ENCODE measurements at regions not wholly inside any gene's neighbourhood (a gene's known extent, or its start where the extent isn't known, plus 50 kb on each side); places are given as distances from the start of the nearest gene placed in this dataset.
"Not testable (repeated sequence)": the region's sequence is repeated elsewhere in the genome, so short reads cannot be mapped to it uniquely, and the experiment has no call there.

DNA sequence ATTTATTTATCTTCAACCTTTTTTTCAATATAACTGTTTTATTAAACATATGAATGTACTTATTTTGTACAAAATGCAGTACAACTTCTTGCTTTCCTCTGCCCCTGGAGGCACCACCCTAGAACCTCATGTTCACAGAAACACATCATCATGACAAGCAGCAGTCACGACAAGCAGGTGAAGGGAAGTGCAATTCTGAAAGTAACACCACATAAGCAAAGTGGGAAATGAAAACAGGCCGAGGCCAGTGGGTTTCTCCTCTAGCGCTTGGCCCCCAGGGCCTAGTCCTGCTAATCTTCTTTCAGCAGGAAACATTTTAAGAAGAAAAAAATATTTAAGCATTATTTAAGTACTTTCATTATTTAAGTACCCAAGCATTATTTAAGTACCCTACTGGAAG lies 598.1 kb downstream of the SH2D4B start:
- no peak for DNase-seq

DNA sequence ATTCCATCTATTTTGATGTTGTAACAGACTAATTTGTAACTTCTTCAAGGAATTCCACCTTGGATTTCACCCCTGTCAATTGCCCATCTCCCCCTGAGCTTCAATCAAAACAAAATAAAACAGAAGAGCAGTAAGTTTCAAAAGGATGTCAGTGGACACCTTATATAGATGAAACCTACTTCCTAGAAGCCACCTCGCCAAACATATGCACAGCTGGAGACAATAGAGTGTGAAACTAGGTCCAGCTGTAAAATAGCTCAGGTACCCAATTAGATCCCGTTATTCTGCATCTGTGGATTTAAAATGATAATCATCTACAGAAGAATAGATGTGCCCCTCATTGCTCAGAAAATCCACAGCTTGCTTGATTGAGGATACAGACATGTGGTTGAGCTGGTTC lies 598.6 kb downstream of the SH2D4B start:
- DNase-seq: no peak

DNA sequence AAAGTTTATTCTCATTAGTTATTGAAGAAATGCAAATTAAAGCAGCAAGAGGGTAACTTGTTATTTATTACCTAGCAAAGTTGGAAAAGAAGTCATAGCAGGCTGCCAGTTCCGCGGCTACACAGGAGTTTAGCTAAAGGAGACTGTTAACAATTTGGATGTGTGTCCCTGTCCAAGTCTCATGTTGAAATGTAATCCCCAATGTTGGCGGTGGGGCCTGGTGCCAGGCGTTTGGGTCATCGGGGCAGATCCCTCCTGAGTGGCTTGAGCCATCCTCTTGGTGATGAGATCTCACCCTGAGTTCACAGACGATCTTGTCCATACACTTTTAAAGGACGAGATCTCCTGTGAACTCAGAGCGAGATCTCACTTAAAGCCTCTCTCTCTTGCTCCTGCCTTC lies 608.3 kb downstream of the SH2D4B start:
- no peak for DNase-seq

DNA sequence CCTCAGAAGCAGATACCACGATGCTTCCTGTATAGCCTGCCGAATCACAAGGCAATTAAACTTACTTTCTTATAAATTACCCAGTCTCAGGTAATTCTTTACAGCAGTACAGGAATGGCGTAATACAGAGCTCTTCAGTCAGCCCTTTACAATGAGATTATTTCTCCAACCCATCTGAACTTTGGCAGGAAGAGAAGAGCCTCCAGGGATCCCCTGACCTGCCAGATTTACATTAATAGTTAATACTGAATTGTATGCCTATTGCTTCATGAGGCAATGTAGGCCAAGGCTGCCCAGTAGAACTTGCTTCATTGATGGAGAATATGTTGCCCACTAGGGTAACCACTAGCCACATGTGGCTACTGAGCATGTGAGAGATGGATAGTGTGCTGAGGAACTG lies 608.7 kb downstream of the SH2D4B start:
- no peak for DNase-seq

DNA sequence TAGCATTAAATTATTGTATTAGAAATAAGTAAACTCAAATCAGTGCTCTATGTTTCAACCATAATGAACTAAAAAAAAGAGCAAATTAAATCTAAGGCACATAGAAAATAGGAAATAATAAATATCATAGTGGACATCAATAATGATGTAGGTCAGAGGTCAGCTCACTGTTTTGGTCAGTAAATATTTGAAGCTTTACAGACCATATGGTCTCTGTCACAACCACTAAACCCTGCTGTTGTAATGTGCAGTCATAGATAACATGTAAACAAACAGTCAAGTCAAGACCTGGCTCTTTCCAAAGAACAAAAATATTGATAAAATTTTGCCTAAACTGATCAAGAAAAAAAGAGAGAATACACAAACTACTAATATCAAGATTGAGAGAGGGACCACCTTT lies 615.0 kb downstream of the SH2D4B start:
- no peak for DNase-seq

DNA sequence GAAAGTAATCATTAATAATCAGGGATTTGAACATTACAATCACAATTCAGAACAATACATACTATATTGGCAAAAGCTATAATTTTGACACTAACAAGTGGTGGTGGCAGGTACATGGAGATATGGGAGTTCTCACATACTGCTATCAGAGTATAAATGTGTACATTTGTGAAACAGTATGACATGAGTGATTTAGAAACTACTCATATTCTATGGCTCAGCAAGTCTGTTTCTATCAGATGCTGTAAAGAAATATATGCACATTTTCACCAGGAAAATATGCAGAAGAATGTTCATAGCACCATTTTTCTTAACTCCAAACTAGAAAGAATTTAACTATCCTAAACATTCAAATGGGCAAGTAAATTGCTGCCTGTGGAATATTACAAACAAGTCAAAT lies 620.0 kb downstream of the SH2D4B start:
- no peak for DNase-seq

DNA sequence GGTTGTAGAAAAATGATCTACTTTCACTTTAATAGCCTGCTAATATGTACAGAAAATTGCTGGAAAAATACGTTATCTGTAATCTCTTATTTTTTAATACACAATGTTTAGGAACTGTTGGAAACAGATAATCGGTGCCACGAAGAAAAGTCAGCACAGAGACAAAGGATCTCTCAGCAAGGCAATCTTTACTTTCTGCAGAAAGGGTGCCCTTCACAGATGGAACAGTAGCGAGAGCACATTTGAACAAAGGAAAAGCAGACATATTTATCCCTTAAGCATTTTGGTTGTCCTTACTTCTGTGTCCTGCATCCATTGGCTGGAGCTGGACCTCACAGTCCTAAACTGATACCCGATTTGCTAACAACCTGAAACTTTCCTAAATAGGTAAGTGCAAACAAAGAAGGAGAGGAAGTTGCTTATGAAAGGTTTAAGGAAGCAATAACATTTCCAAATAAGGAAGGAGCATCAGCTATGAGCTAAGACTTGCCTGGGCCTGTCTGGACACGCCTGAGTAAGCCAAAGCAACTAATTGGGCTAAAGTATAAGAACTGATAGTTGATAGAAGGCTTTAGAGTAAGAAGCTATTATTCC lies 640.0 kb downstream of the SH2D4B start:
- DNase-seq: no peak

DNA sequence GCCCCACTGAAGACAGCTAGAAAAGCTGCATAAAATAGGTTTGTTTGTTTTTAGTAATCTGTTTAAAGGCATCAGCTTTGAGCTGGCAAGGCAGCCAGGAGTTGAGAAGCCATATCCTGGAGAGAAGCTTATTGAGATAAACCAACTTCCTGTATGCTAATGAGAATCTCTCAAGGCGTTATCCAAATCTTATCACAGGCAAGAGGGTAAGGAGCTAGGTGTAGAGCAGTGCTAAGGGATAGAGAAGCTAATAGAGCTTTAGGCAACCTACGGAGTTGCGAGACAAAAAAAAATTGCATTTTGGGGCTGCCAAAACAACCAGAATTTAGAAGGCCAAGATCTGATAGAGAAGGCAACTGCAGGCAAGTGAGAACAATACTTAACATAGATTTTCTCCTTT lies 641.6 kb downstream of the SH2D4B start:
- DNase-seq: no peak

DNA sequence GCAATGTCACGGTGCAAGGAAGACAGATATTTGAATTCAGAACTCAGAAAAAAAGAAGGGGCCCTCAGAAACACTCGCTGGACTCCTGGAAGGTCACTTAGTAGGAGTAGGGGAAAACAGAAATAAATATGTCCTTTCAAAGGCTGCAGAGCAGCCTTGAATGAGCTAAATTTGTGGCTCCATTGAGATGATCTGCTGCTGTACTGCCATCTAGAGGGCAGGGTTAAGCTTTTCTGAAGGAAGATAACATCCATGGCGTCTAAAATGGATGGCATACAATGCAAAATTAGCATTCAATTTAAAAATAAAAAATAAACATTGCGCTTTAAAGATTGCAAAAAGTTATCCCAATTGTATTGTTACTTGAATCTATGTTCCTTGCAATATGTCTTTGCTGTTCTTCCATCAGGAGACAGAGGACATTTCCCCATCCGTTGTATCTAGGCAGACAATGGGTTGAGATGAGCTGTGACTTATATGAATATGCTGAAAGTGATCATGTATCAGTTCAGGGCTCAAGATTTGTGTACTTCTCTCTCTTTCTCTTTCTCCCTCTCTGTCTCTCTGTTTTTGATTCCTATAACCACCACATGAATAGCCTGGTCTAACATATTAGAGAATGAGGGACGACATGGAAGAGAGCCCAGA lies 642.2 kb downstream of the SH2D4B start:
- DNase-seq: peak; percentile 11

DNA sequence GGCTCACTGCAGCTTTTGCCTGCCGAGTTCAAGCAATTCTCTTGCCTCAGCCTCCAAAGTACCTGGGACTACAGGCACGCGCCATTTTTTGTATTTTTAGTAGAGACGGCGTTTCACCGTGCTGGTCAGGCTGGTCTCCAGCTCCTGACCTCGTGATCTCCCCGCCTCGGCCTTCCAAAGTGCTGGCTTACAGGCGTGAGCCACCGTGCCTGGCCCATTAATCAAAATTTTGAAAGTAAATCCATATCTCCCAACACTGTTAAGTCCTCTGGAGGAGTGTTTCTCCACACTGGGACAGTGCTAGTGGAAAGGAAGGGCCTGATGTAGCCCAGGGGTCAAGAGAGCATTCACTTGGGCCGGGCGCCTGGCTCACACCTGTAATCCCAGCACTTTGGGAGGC lies 644.6 kb downstream of the SH2D4B start:
- no peak for DNase-seq

DNA sequence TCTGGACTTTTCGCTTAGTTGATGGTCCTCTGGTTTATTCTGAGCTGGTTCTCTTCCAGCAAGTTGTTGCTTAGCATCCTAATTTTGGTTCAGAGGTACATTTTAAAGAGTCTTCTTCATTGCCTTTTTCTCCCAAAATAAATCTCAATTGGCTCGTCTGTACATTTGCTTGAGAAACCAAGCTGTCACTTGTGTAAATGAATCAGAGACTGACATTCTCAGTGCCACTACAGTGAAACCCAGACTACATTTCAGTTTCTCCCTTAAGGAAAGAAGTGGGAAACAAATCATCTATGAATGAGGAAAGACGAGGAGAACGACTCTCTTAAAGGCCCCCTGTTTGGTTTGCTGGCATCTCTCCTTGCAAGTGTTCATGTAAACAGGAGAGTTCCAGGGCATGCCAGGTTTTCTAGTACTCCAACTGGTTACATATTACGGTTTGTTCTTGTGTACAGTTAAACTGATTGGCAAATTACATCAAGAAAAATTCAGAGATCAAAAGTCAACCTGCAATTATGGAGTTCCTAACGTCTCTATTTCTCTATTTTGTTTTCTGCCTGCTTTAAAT lies 654.6 kb downstream of the SH2D4B start:
- DNase-seq: no peak

DNA sequence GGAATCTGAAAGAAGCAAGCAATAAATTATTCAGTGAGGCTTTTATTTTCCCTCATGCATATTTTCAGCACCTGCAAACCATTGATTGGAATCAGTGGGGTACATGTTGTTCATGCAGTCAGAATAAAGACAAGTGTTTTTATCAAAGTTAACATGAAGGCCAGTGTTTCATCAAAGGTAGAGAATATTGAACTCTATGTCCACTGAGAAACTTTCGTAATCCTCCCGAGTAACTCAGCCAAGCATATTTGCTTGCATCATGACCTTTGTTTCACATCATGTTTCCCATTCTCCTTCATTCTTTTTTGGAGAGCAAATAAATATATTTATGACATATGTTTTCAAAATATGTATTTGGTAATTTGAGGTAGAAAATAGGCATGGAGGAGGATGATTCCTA lies 663.1 kb downstream of the SH2D4B start:
- no peak for DNase-seq

DNA sequence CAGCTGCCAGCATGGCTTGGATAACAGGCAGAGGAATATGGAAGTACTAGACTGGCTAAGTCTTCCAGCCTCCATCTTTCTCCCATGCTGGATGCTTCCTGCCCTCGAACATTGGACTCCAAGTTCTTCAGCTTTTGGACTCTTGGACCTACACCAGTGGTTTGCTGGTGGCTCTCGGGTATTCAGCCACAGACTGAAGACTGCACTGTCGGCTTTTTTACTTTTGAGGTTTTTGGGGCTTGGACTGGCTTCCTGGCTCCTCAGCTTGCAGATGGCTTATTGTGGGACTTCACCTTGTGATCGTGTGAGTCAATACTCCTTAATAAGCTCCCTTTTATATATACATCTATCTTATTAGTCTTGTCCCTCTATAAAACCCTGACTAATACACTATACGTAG lies 667.6 kb upstream of the NRG3 start:
- not testable (repeated sequence) for DNase-seq

DNA sequence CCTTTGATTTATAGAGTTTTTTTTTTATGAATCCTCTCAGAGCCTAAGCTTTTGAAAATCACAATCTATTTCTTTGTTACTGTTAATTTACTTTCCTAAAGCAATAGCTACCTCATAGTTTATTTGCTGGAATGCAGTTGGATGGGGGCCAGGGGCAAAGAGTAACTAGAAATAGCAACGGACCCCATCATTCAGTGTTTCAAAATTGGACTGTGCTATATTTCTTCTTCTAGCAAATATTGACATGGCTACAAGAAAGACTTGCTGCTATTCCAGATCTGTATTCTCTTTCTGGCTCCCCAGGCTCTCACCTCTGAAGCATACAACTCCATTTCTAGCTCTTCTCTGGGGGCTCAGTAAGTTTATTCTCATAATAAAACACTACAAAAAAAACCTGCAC lies 661.6 kb upstream of the NRG3 start:
- DNase-seq: no peak

DNA sequence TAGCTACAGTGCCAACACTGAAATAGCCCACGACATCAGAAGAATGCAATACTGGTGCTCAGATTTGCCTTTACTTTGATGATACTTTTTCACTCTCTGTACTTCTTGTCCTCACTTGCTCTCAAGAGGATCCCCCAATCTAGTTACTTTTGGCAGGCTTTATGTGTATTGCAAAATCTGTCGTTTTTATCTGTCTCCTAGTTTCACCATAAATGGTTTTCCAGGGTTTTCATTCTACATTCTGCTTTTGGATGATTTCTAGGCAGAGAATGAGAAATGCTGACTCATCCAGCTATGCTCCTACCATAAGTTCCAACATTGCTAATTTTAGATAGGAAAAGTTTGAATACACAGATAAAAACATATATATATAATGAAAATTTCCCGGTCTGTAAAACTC lies 659.5 kb upstream of the NRG3 start:
- no peak for DNase-seq

DNA sequence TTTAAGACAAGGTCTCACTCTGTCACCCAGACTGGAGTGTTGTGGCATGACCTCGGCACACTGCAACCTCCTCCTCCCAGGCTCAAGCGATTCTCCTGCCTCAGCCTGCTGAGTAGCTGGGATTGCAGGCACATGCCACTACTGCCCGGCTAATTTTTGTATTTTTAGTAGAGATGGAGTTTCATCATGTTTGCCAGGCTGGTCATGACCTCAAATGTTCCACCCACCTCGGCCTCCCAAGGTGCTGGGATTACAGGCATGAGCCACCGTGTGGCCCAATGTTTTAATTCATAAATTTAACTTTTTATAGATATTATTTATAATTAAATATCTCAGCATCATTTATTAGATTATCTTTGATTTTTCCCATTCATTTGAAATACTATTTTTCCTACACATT lies 658.0 kb upstream of the NRG3 start:
- DNase-seq: no peak

DNA sequence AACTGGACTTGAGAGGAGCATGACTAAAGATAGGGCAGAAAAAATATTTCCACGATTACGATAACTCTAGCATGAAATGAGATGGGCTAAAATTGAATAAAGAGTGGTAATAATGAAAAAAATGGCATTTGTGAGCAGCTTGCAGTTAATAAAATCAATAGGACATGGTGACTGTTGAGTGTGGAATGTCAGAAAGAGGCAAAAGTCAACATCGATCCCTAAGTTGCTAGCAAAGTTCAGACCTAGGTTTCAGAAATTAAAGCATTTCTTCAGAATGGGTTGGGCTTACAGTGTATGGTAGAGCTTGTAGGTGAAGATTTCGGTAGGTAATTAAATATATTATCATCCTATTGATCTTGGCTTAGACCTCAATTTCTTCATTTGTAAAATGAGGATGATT lies 656.7 kb upstream of the NRG3 start:
- no peak for DNase-seq

DNA sequence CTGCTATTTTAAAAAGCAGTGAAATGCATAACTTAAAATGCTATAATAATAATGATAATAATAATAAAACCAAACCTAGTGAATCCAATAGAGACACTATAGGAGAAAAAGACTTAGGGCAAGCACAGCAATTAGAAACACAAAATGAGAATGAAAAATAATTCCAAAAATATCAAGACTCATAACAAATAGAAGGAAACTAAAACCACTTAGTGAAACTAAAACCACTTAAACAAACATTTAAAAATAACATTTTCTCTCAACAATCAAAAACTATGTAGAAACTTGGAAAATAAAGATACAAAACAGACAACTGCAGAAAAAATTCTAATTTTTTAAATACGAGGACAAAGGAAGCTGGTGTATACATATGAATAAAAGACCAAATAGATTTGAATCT lies 655.2 kb upstream of the NRG3 start:
- no peak for DNase-seq

DNA sequence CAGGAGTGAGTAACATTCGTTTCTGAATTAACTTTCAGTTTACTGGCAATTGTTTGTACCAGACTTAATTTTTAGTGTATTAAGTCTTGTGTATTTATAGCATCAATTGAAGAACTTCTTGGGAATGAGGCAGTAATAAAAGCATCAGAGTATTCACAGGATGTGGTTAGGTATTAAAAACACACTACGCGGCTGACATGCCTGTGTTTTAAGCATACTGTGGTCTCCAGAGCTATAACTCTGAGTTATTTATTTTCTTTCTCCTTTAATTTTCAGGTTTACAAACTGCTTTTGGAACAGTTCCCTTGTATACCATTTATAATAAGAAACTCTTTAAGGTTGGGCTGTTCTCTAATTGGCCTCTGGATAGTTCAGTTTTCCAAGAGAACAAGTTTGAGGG lies 626.1 kb upstream of the NRG3 start:
- no peak for DNase-seq

DNA sequence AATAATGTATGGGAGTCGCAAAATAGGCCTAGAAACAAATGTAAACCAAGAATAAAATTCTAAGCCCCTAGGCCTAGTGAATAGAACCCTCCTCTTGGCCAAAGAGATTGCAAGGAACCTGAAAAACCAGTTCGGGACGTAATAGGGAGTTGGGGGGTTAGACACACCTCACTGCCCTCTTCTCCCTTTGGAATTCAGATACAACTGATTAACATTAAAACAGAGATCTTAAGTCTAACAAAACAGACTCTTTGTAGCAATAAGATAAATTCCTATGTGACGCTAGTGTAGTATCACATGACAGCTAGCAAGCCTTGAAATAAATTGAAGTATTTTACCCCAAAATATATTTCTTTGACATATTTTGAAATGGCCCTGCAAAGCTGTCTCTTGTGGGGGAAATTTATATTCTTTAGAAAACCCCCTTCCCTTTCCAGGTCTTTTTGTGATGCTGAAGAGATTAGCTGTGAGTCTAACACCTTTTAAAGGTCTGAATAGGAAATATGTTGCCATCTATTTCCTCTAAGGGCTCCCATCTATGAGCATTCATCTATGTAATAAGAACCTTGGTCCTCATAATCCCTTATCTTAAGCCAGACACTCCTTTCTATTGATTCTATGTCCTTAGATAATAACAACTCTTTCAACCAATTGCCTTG lies 623.4 kb upstream of the NRG3 start:
- DNase-seq: no peak

DNA sequence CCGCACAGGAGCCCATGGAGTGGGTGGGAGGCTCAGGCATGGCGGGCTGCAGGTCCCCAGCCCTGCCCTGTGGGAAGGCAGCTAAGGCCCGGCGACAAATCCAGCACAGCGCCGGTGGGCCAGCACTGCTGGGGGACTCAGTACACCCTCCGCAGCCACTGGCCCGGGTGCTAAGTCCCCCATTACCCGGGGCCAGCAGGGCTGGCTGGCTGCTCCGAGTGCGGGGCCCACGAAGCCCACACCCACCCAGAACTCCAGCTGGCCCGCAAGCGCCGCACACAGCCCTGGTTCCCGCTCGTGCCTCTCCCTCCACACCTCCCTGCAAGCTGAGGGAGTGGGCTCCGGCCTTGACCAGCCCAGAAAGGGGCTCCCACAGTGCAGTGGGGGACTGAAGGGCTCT lies 610.0 kb upstream of the NRG3 start:
- not testable (repeated sequence) for DNase-seq

DNA sequence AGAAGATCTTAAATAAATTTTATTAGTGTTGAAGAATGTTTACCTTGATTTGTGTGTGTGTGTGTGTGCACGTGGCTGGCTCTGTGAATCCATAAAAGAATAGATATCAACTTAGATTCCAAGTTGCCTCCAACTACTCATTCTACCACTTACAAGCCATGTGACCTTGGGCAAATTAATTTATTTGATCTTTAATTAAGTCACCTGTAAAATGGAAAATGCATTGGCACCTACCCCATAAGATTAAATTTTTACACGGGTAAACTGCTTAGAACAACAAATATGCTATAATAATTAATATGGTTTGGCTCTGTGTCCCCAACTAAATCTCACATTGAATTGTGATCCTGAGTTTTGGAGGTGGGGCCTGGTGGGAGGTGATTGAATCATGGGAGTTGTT lies 604.9 kb upstream of the NRG3 start:
- no peak for DNase-seq

DNA sequence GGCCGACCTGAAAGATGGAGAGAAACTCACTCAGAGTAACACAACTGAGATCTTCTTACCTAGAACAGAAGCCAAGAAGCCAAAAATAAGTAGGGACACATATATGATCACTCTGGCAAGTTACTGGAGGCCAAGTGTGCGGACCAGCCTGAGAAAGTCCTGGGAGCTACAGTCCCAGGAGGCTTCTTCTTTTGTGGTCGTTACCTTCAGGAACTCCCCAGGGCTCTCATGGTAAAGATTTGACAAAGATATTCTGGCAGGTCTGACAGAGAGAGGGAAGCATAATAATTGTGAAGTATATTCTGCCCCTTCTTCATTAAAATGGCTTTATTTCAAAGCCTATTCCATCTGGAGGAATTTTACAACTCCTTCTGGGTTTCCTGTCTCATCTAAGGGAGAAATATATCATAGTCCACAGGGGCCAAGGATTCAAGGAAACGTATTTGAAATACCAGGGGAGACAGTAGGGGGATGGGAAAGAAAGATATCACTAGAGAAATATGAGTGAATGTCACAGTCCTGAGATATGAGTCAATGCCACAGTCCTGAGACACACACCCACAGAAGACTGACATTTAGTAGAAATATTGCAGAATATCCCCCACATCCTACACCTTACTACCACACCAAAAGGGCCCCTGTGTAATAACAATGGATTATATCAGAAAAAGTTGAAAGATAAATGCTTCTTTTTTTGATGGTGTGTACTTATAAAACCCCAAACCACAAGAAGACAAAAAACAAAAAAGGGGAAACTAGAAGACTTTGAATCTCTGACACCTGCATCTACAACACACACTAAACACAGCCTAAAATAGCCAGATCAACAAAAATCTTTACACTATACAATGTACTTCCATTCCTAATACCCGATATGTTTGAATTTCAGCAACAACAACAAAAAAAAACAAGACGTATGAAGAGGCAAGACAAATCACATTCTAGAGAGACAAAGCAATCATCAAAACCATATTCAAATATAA lies 594.2 kb upstream of the NRG3 start:
- DNase-seq: no peak

Data from inflammatory macrophage treated with lipopolysaccharide for 4 hours (primary cell).